SK-N-SH treated with all-trans-retinoic acid at 6 μM for 48 hours (cell line): ENCODE measurements at regions not wholly inside any gene's neighbourhood (a gene's known extent, or its start where the extent isn't known, plus 50 kb on each side); places are given as distances from the start of the nearest gene placed in this dataset.

ENCODE experiments used
- ARNTL ChIP-seq: fragments of 450-650 bp; formaldehyde crosslinking; IDR thresholded peaks from 2 replicates; pipeline ENCODE4 v1.5.0; 2020; ENCODE audit warnings: low read depth, mild to moderate bottlenecking, moderate library complexity, borderline replicate concordance
- CSRNP3 ChIP-seq: fragments of 250-450 bp; sonication (Bioruptor Pico); IDR thresholded peaks from 2 replicates; pipeline ENCODE4 v1.5.1; 2021; ENCODE audit warnings: mild to moderate bottlenecking, moderate library complexity
- ESRRG ChIP-seq: fragments of 250-450 bp; sonication (Bioruptor Pico); IDR thresholded peaks from 2 replicates; pipeline ENCODE4 v1.6.1; 2021; ENCODE audit warnings: mild to moderate bottlenecking
- PATZ1 ChIP-seq: fragments of 250-450 bp; sonication (Bioruptor Pico); IDR thresholded peaks from 2 replicates; pipeline ENCODE4 v1.8.0; 2020; ENCODE audit warnings: mild to moderate bottlenecking, moderate library complexity, borderline replicate concordance
- POU6F1 ChIP-seq: fragments of 250-450 bp; sonication (Bioruptor Pico); IDR thresholded peaks from 2 replicates; pipeline ENCODE4 v1.8.0; 2021; ENCODE audit warnings: low read depth, mild to moderate bottlenecking, moderate library complexity, borderline replicate concordance
- RARB ChIP-seq: fragments of 250-450 bp; sonication (Bioruptor Pico); IDR thresholded peaks from 2 replicates; pipeline ENCODE4 v1.8.0; 2021; ENCODE audit warnings: mild to moderate bottlenecking, moderate library complexity
- ZC3H10 ChIP-seq: fragments of 250-450 bp; sonication (Bioruptor Pico); IDR thresholded peaks from 2 replicates; pipeline ENCODE4 v1.5.1; 2021; ENCODE audit warnings: mild to moderate bottlenecking, moderate library complexity
- ZFP3 ChIP-seq: fragments of 250-450 bp; sonication (Bioruptor Pico); IDR thresholded peaks from 2 replicates; pipeline ENCODE4 v1.5.0; 2020; ENCODE audit warnings: mild to moderate bottlenecking, moderate library complexity
- ZFP30 ChIP-seq: fragments of 450-650 bp; formaldehyde crosslinking; IDR thresholded peaks from 2 replicates; pipeline ENCODE4 v1.5.0; 2022; ENCODE audit warnings: mild to moderate bottlenecking, moderate library complexity
- ZNF565 ChIP-seq: fragments of 450-650 bp; formaldehyde crosslinking; conservative IDR thresholded peaks from 2 replicates; pipeline ENCODE4 v1.5.0; 2020; ENCODE audit warnings: low read depth, mild to moderate bottlenecking, moderate library complexity
- TF ChIP-seq, protein P1 (sequence below): fragments of 250-450 bp; sonication (Bioruptor Pico); IDR thresholded peaks from 2 replicates; pipeline ENCODE4 v1.5.1; 2020; ENCODE audit warnings: low read depth, mild to moderate bottlenecking, moderate library complexity

GRCh38 chr5:33230467-33231078 lies 210.2 kb upstream of the TARS1 start:
- TF ChIP-seq ARNTL (CRISPR knock-in tag) (no peak), PATZ1 (CRISPR knock-in tag) (no peak), POU6F1 (CRISPR knock-in tag) (no peak), ZFP3 (CRISPR knock-in tag) (no peak), ZC3H10 (CRISPR knock-in tag) (no peak), CSRNP3 (CRISPR knock-in tag) (no peak), RARB (CRISPR knock-in tag) (no peak), ZNF565 (no peak), ZFP30 (no peak), ESRRG (CRISPR knock-in tag) (no peak)
- TF ChIP-seq, protein P1, sequence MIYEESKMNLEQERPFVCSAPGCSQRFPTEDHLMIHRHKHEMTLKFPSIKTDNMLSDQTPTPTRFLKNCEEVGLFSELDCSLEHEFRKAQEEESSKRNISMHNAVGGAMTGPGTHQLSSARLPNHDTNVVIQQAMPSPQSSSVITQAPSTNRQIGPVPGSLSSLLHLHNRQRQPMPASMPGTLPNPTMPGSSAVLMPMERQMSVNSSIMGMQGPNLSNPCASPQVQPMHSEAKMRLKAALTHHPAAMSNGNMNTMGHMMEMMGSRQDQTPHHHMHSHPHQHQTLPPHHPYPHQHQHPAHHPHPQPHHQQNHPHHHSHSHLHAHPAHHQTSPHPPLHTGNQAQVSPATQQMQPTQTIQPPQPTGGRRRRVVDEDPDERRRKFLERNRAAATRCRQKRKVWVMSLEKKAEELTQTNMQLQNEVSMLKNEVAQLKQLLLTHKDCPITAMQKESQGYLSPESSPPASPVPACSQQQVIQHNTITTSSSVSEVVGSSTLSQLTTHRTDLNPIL (CRISPR knock-in tag) = no peak
